ENCODE measurements at regions not wholly inside any gene's neighbourhood (a gene's known extent, or its start where the extent isn't known, plus 50 kb on each side); places are given as distances from the start of the nearest gene placed in this dataset.
"Not testable (repeated sequence)": the region's sequence is repeated elsewhere in the genome, so short reads cannot be mapped to it uniquely, and the experiment has no call there.

DNA sequence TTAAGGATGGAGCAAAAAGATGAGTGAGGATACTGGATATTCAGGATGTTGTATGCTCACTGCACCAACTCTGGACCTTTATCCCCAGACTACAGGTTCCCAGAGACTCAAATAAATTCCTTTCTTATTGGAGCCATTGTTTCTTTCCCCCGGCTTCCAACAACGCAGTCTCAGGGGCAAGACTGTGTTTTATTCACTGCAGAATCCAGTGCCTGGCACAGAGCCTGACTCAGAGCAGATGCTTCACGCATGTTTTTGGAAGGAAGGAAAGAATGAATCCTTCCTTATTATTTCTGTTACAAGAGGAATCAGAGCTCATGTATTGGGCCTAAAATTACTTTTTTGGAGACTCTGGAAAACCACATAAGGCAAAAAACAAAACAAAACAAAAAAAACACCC is 96.0 kb upstream of the VGLL4 start:
- no peak for TF ChIP-seq CTCF (IDR thresholded peaks at IDR 0.05; ENCODE audit: insufficient read depth, low read depth, low read length)
- Histone ChIP-seq H3K27me3 (ENCODE audit: control insufficient read depth, insufficient read depth, low read length) (peaks cover 16% of the 10 kb centered on the region), H3K36me3 (ENCODE audit: control insufficient read depth, insufficient read depth, low read length) (no peaks in the 10 kb centered on the region), H3K4me3 (ENCODE audit: low read depth, low read length) (no peak overlapping the region)
- ChIA-PET POLR2A (no interaction called here), CTCF (interaction anchor here (1.2 to 1.4 kb wide), 2 partner anchors 9 to 64 kb away, joined by 3 read pairs; no protein-coding TSS in a partner anchor)
- no peak for DNase-seq (ENCODE audit: low read depth)

DNA sequence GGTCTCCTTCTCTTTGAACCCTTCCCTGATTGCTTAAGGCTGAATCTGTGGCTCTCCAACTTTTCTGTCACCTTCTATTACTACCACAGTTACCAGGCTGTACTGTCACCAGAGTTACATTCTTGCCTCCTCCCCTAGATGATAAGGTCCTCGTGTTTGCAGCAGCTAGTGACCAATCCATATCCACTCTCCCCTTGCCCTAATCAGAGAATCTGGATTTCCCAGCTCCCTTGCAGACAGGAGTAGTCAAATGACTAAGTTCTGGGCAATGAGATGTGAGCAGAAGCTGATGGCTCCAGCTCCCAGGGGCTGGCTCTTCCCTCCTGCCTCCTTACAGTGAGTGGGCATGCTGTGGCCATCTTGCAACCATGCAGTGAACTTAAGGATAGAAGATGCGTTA is 95.4 kb upstream of the VGLL4 start:
- CTCF ChIA-PET: interaction anchor here (1.2 to 1.4 kb wide), 2 partner anchors 9 to 64 kb away, joined by 3 read pairs; no protein-coding TSS in a partner anchor
- Histone ChIP-seq H3K4me3 (ENCODE audit: low read depth, low read length) (no peak overlapping the region), H3K27me3 (ENCODE audit: control insufficient read depth, insufficient read depth, low read length) (peaks cover 16% of the 10 kb centered on the region), H3K36me3 (ENCODE audit: control insufficient read depth, insufficient read depth, low read length) (no peaks in the 10 kb centered on the region)
- DNase-seq (ENCODE audit: low read depth): no peak
- POLR2A ChIA-PET: no interaction called here
- TF ChIP-seq CTCF (IDR thresholded peaks at IDR 0.05; ENCODE audit: insufficient read depth, low read depth, low read length): no peak

DNA sequence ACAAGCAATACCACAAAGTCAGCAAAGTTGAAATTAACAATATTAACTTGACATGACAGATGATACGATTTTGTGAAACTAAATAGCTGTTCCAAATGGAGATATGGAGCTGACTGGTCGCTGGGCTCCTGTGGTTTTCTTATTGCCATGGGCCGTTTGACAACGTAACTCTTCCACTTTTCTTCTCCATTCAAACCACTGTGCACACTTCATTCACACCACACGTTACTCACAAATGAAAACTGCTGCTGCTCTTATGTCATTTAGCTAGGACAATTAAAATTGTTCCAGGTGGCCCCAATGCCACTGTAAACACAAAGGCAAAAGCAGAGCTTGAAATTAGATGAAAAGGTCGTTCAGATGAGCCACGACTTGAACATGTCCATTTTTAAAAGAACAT is 94.0 kb upstream of the VGLL4 start:
- Histone ChIP-seq H3K36me3 (ENCODE audit: control insufficient read depth, insufficient read depth, low read length) (no peaks in the 10 kb centered on the region), H3K27me3 (ENCODE audit: control insufficient read depth, insufficient read depth, low read length) (peaks cover 16% of the 10 kb centered on the region), H3K4me3 (ENCODE audit: low read depth, low read length) (no peak overlapping the region)
- no peak for DNase-seq (ENCODE audit: low read depth)
- CTCF ChIA-PET: interaction anchor here (0.5 to 1.2 kb wide), 2 partner anchors 19 to 74 kb away, joined by 3 to 4 read pairs; no protein-coding TSS in a partner anchor
- TF ChIP-seq CTCF (IDR thresholded peaks at IDR 0.05; ENCODE audit: insufficient read depth, low read depth, low read length): no peak
- POLR2A ChIA-PET: no interaction called here

DNA sequence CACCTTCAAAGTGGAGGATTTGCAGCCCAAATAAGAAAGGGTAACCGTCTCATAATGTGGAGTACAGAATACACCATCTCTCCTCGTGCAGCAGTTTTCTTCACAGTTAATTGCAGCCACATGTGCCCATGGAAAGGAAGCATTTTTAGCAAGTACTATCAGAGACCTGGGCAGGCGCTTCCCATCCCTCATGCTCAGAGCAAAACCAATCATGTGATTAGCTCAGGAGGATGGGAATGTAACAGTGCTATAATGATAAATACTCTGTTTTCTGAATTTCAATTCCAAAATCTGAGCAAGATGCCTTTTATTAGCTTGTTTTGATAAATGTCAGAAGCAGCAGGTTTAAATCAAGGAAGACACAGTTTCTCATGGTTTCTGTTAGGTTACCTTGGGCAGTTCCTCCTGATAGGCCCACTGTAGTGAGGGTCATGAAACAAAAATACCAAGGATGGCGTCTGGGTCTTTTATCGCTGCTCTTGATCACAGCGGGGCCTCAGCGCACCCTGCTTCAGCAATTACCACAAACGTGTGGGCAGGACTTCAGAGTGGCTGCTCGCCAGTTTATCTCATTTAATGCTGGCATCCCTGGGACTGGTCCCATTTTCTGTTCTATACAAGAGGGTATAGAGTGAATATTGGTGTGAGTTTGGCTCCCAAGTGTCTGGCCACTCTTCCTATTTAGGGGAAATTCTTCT is 92.6 kb upstream of the VGLL4 start:
- TF ChIP-seq CTCF (IDR thresholded peaks at IDR 0.05; ENCODE audit: insufficient read depth, low read depth, low read length): no peak
- peaks cover 17% of the 10 kb centered on the region for H3K27me3 ChIP-seq (ENCODE audit: control insufficient read depth, insufficient read depth, low read length)
- no peak for DNase-seq (ENCODE audit: low read depth)
- ChIA-PET CTCF (interaction anchor here (1.2 kb wide), 1 partner anchor 52 kb away, joined by 3 read pairs; no protein-coding TSS in a partner anchor), POLR2A (no interaction called here)
- H3K4me3 ChIP-seq (ENCODE audit: low read depth, low read length): no peak overlapping the region
- no peaks in the 10 kb centered on the region for H3K36me3 ChIP-seq (ENCODE audit: control insufficient read depth, insufficient read depth, low read length)

- H3K4me3 ChIP-seq (ENCODE audit: low read depth, low read length): no peak overlapping the region
- no peak for TF ChIP-seq CTCF (IDR thresholded peaks at IDR 0.05; ENCODE audit: insufficient read depth, low read depth, low read length)
Observed at GRCh38 chr3:11735638-11736037, 91.9 kb upstream of the VGLL4 start.

GRCh38 chr3:11735111-11735510 is 91.4 kb upstream of the VGLL4 start:
- not testable (repeated sequence) for H3K36me3 ChIP-seq (ENCODE audit: control insufficient read depth, insufficient read depth, low read length)

More at GRCh38 chr3:11735638-11736037, 91.9 kb upstream of the VGLL4 start:
- ChIA-PET POLR2A (no interaction called here), CTCF (interaction anchor here (1.0 kb wide), 1 partner anchor 14 kb away, joined by 4 read pairs; no protein-coding TSS in a partner anchor)
- no peaks in the 10 kb centered on the region for H3K36me3 ChIP-seq (ENCODE audit: control insufficient read depth, insufficient read depth, low read length)
- H3K27me3 ChIP-seq (ENCODE audit: control insufficient read depth, insufficient read depth, low read length): peaks cover 17% of the 10 kb centered on the region
- DNase-seq (ENCODE audit: low read depth): no peak

More at GRCh38 chr3:11735111-11735510, 91.4 kb upstream of the VGLL4 start:
- peaks cover 17% of the 10 kb centered on the region for H3K27me3 ChIP-seq (ENCODE audit: control insufficient read depth, insufficient read depth, low read length)
- DNase-seq (ENCODE audit: low read depth); POLR2A ChIA-PET; H3K4me3 ChIP-seq (ENCODE audit: low read depth, low read length): not testable (repeated sequence)
- CTCF ChIA-PET: interaction anchor here (1.0 kb wide), 1 partner anchor 15 kb away, joined by 4 read pairs; no protein-coding TSS in a partner anchor
